H4 (cell line): ENCODE measurements at regions not wholly inside any gene's neighbourhood (a gene's known extent, or its start where the extent isn't known, plus 50 kb on each side); places are given as distances from the start of the nearest gene placed in this dataset.

Experiments
- DNase-seq: peaks from one replicate; pipeline ENCODE4 v3.0.0-alpha.2; 2015; ENCODE audit warnings: low spot score

- DNase-seq, result no peak
Measured at GRCh38 chr16:82358606-82359221, 188.7 kb upstream of the MPHOSPH6 start.

- DNase-seq, result no peak
Measured at GRCh38 chr16:82358161-82358560, 188.1 kb upstream of the MPHOSPH6 start.

- DNase-seq, result no peak
Measured at GRCh38 chr16:82357237-82357636, 187.2 kb upstream of the MPHOSPH6 start.

- DNase-seq, result no peak
Measured at GRCh38 chr16:82350560-82350959, 180.5 kb upstream of the MPHOSPH6 start.

GRCh38 chr16:82345318-82345717 is 175.3 kb upstream of the MPHOSPH6 start:
- DNase-seq, result no peak

GRCh38 chr16:82344157-82344556 is 174.1 kb upstream of the MPHOSPH6 start:
- DNase-seq, result no peak

GRCh38 chr16:82341146-82341669 is 171.2 kb upstream of the MPHOSPH6 start:
- DNase-seq, result no peak

GRCh38 chr16:82340531-82340930 is 170.5 kb upstream of the MPHOSPH6 start:
- no peak for DNase-seq

- DNase-seq, result no peak
Measured at GRCh38 chr16:82337355-82337754, 167.3 kb upstream of the MPHOSPH6 start.

- no peak for DNase-seq
Measured at GRCh38 chr16:82331974-82332750, 162.1 kb upstream of the MPHOSPH6 start.

GRCh38 chr16:82331397-82331796 is 161.4 kb upstream of the MPHOSPH6 start:
- DNase-seq, result no peak

- peak; percentile 13 for DNase-seq
Measured at GRCh38 chr16:82329504-82330192, 159.6 kb upstream of the MPHOSPH6 start.

GRCh38 chr16:82328881-82329469 is 159.0 kb upstream of the MPHOSPH6 start:
- DNase-seq, result no peak

GRCh38 chr16:82323171-82323570 is 153.1 kb upstream of the MPHOSPH6 start:
- no peak for DNase-seq

- no peak for DNase-seq
Measured at GRCh38 chr16:82322177-82322576, 152.2 kb upstream of the MPHOSPH6 start.

GRCh38 chr16:82319038-82319437 is 149.0 kb upstream of the MPHOSPH6 start:
- DNase-seq, result no peak

- DNase-seq, result peak; percentile 31
Measured at GRCh38 chr16:82317411-82318167, 147.6 kb upstream of the MPHOSPH6 start.

GRCh38 chr16:82313754-82314153 is 143.7 kb upstream of the MPHOSPH6 start:
- DNase-seq, result no peak

GRCh38 chr16:82311528-82311927 is 141.5 kb upstream of the MPHOSPH6 start:
- no peak for DNase-seq

- no peak for DNase-seq
Measured at GRCh38 chr16:82302042-82302727, 132.2 kb upstream of the MPHOSPH6 start.
